Mesodermal cell (in vitro differentiated cells): ENCODE measurements at regions not wholly inside any gene's neighbourhood (a gene's known extent, or its start where the extent isn't known, plus 50 kb on each side); places are given as distances from the start of the nearest gene placed in this dataset.
A peak's percentile ranks its signal among the peaks of the same experiment; 100 is the strongest.

ENCODE experiments used
- H3K27ac ChIP-seq: 2 replicates; pipeline ENCODE4 v1.7.0; 2013; ENCODE audit warnings: mild to moderate bottlenecking, low read depth, low read length, moderate library complexity; ENCODE audit not compliant: severe bottlenecking
- H3K36me3 ChIP-seq: 2 replicates; pipeline ENCODE4 v1.7.1; 2013; ENCODE audit warnings: mild to moderate bottlenecking, low read length, moderate library complexity; ENCODE audit not compliant: control insufficient read depth, insufficient read depth
- H3K4me1 ChIP-seq: one replicate; pipeline ENCODE4 v1.7.1; 2013; ENCODE audit warnings: mild to moderate bottlenecking, low read length; ENCODE audit not compliant: insufficient read depth, control insufficient read depth, poor library complexity, severe bottlenecking
- H3K4me3 ChIP-seq: 2 replicates; pipeline ENCODE4 v1.7.0; 2013; ENCODE audit warnings: low read length, control low read depth, mild to moderate bottlenecking; ENCODE audit not compliant: insufficient read depth, poor library complexity, severe bottlenecking; ENCODE audit errors: extremely low read depth
- H3K9me3 ChIP-seq: 2 replicates; pipeline ENCODE4 v1.7.1; 2013; ENCODE audit warnings: mild to moderate bottlenecking, low read length, moderate library complexity; ENCODE audit not compliant: control insufficient read depth
- WGBS, 2 experiments: methylation state at CpG; one replicate each; pipeline ENCODE4 v1.1.5; 2013; ENCODE audit warnings: missing lambda C conversion rate in 2 of 2; ENCODE audit not compliant: insufficient coverage in 2 of 2; 5-methylcytosine and 5-hydroxymethylcytosine counted together

GRCh38 chr6:166106076-166106686, 61.5 kb downstream of the TBXT start:
- no peaks in the 10 kb centered on the region for H3K4me1 ChIP-seq
- 3 to 10% methylated on average over 6 to 9 of the region's 11 CpGs for whole genome bisulfite sequencing, 2 experiments
- H3K27ac ChIP-seq = no peak overlapping the region
- no peak overlapping the region for H3K4me3 ChIP-seq
- peaks cover 5% of the 10 kb centered on the region for H3K9me3 ChIP-seq
- H3K36me3 ChIP-seq = no peaks in the 10 kb centered on the region

- WGBS, 2 experiments = 52 to 72% methylated on average over 7 to 8 of the region's 10 CpGs
- H3K36me3 ChIP-seq = no peaks in the 10 kb centered on the region
- no peaks in the 10 kb centered on the region for H3K4me1 ChIP-seq
These were observed 62.1 kb downstream of the TBXT start for GRCh38 chr6:166105341-166106075.

GRCh38 chr6:166104872-166105271, 62.8 kb downstream of the TBXT start:
- no peak overlapping the region for H3K4me3 ChIP-seq
- WGBS, 2 experiments = 92 to 97% methylated on average over 7 of the region's 7 CpGs
- H3K9me3 ChIP-seq = peaks cover 5% of the 10 kb centered on the region
- no peak overlapping the region for H3K27ac ChIP-seq
- H3K36me3 ChIP-seq = no peaks in the 10 kb centered on the region
- H3K4me1 ChIP-seq = no peaks in the 10 kb centered on the region

More at GRCh38 chr6:166105341-166106075, 62.1 kb downstream of the TBXT start:
- peaks cover 5% of the 10 kb centered on the region for H3K9me3 ChIP-seq
- no peak overlapping the region for H3K4me3 ChIP-seq
- no peak overlapping the region for H3K27ac ChIP-seq

DNA sequence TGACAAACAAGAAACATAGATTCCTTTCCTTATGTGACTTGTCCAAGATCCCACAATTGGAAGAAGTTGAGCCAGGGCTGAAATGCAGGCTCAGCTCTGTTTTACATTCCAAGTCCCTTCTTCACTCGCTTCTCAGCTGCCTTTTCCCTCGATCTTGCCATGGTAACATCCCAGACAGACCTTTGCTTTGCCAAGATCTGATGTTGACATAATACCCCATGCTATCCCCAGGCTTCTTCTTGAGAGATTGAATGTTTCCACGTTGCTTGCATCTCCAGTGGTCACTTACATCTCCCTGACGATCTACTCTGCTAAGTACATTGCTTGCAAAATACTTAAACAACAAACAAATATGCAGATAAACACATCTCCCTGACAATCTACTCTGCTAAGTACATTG, 63.5 kb downstream of the TBXT start:
- no peaks in the 10 kb centered on the region for H3K36me3 ChIP-seq
- no peaks in the 10 kb centered on the region for H3K4me1 ChIP-seq
- WGBS, 2 experiments = 66 to 71% methylated on average over 4 of the region's 4 CpGs
- H3K4me3 ChIP-seq = no peak overlapping the region
- H3K27ac ChIP-seq = no peak overlapping the region
- peaks cover 5% of the 10 kb centered on the region for H3K9me3 ChIP-seq

DNA sequence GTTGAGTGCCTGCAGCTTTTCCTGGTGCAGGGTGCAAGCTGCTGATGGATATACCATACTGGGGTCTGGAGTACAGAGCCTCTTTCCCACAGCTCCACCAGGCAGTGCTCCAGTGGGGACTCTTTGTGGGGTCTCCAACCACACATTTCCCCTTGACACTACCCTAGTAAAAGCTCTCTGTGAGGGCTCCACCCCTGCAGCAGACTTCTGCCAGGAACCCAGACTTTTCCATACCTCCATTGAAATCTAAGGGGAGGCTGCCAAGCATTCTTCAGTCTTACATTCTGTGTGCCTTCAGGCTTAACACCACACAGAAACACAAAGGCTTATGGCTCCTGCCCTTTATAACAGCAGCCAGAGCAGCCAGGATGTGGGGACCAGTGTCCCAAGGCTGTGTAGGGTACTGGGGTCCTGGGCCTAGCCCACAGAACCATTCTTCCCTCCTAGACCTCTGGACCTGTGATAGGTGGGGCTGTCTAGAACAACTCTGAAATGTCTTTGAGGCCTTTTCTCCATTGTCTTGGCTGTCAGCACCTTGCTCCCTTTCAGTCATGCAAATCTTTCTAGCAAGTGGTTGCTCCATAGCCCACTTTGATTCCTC, 65.7 kb downstream of the TBXT start:
- no peaks in the 10 kb centered on the region for H3K36me3 ChIP-seq
- H3K4me3 ChIP-seq = no peak overlapping the region
- no peaks in the 10 kb centered on the region for H3K4me1 ChIP-seq
- H3K9me3 ChIP-seq = peaks cover 5% of the 10 kb centered on the region
- H3K27ac ChIP-seq = no peak overlapping the region

DNA sequence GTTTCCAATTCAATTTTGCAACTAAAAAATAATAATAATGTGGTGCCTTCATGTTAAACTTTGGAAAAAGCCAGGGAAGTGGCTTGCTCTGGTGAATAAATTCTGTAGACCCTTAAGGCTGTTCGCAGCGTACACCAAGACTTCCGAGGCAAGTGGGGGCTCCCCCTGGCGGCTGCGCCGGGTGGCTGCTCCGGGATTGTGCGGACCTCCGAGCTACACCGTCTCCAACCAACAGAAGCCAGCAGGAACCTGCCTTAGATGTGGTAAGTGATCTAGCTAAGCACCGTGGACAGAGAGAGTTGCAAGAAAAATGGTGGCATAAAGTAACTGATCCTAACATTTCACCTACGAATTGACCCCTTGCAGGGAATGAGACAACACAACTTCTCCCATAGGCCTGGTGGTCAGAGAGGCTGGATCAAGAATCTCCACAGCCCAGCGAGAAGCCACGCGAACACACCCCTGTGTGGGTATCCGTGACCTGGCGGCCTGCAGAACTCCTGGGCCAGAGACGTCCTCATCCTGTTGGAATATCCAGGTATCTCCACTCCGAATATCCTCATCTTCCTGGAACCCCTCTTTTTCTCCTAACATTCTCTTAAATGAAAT, 69.6 kb downstream of the TBXT start:
- no peaks in the 10 kb centered on the region for H3K36me3 ChIP-seq
- WGBS, 2 experiments = 50 to 54% methylated on average over 10 to 11 of the region's 19 CpGs
- H3K27ac ChIP-seq = no peak overlapping the region
- no peaks in the 10 kb centered on the region for H3K4me1 ChIP-seq
- peaks cover 12% of the 10 kb centered on the region for H3K9me3 ChIP-seq
- H3K4me3 ChIP-seq = peak overlapping the region; percentile 36

DNA sequence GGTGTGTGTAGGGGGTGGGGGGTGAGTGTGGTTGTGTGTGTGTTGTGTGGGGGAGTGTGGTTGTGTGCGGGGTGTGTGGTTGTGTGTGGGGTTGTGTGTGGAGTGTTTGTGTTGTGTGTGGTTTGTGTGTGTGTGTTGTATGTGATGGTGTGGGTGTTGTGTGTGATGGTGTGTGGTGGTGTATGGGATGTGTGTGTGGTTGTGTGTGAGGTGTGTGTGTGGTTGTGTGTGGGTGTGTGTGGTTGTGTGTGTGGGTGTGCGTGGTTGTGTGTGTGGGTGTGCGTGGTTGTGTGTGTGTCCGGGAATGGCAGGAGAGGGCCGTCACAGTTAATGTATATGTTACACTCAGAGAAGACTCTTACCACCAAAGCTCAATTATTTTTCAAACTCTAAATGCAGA, 79.8 kb downstream of the TBXT start:
- Histone ChIP-seq H3K4me3 (no peak overlapping the region), H3K4me1 (no peaks in the 10 kb centered on the region), H3K36me3 (no peaks in the 10 kb centered on the region), H3K27ac (no peak overlapping the region), H3K9me3 (no peaks in the 10 kb centered on the region)
- 100% methylated on average over 1 of the region's 5 CpGs for WGBS, 2 experiments

GRCh38 chr6:166087246-166087645, 80.4 kb downstream of the TBXT start:
- WGBS, 2 experiments = 87 to 100% methylated on average over 2 to 4 of the region's 7 CpGs
- Histone ChIP-seq H3K27ac (no peak overlapping the region), H3K9me3 (no peaks in the 10 kb centered on the region)

DNA sequence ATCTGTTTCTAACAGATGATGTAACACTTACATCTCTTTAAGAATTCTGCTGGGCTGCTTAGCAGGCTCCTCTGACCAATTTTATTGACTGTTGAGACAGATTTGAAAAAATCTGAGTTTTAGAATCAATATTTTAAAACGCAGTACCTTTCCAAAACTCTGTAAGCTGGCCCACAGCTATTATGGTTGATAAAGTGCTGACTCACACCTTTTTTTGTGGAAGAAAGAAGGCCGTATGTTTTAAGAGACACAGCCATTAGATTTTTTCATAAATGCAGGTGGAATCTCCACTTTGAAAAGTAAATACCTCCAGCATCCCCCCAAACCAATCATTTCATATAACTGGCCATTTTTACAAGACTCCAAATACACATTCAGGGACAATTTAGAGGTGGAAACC, 82.2 kb downstream of the TBXT start:
- Histone ChIP-seq H3K4me1 (no peaks in the 10 kb centered on the region), H3K4me3 (no peak overlapping the region), H3K27ac (no peak overlapping the region), H3K36me3 (no peaks in the 10 kb centered on the region), H3K9me3 (no peaks in the 10 kb centered on the region)
- WGBS, 2 experiments = 80% methylated on average over 1 of the region's 2 CpGs; no CpG with 5 or more reads in 1 of the 2 experiments

More at GRCh38 chr6:166087246-166087645, 80.4 kb downstream of the TBXT start:
- Histone ChIP-seq H3K4me1 (no peaks in the 10 kb centered on the region), H3K36me3 (no peaks in the 10 kb centered on the region), H3K4me3 (no peak overlapping the region)

DNA sequence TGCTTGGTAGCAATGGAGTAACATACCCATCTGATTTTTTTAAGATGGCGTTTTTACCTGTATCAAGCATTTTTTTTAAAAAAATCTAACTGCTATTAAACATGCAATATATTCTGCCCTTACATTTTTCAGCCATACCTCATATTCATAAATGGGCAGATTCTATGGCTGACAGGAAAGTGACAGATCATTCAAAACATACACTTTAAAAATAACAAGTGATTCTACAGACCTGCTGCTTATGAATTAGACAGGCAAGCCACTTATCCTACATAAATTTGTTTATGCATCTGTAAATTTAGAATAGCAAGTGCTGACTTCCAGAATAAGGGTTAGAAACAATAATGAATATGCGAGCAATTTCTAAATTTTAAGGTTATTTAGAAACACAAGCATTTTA, 82.7 kb downstream of the TBXT start:
- H3K36me3 ChIP-seq = no peaks in the 10 kb centered on the region
- 40% methylated on average over 1 of the region's 2 CpGs; no CpG with 5 or more reads in 1 of the 2 experiments for WGBS, 2 experiments
- no peaks in the 10 kb centered on the region for H3K9me3 ChIP-seq
- no peak overlapping the region for H3K4me3 ChIP-seq
- H3K27ac ChIP-seq = no peak overlapping the region
- H3K4me1 ChIP-seq = no peaks in the 10 kb centered on the region
